ENCODE measurements at regions not wholly inside any gene's neighbourhood (a gene's known extent, or its start where the extent isn't known, plus 50 kb on each side); places are given as distances from the start of the nearest gene placed in this dataset.

GRCh38 chr18:75723521-75724340, 296.2 kb upstream of the SMIM21 start:
- TF ChIP-seq EP300 (IDR thresholded peaks at IDR 0.05; ENCODE audit: borderline replicate concordance) (no peak), RAD21 (IDR thresholded peaks at IDR 0.05; ENCODE audit: low read depth) (no peak), MAX (IDR thresholded peaks at IDR 0.05) (no peak), YY1 (IDR thresholded peaks at IDR 0.05; ENCODE audit: low read depth) (no peak), TAF1 (IDR thresholded peaks at IDR 0.05; ENCODE audit: low read depth) (no peak), CEBPB (IDR thresholded peaks at IDR 0.05) (no peak), FOXM1 (IDR thresholded peaks at IDR 0.05; ENCODE audit: borderline replicate concordance, low read depth) (no peak), EGR1 (IDR thresholded peaks at IDR 0.05) (no peak), REST (IDR thresholded peaks at IDR 0.05; ENCODE audit: low read depth) (no peak)

Data from Ishikawa (cell line).